Fibroblast of skin of left quadriceps (primary cell): ENCODE measurements at regions not wholly inside any gene's neighbourhood (a gene's known extent, or its start where the extent isn't known, plus 50 kb on each side); places are given as distances from the start of the nearest gene placed in this dataset.

Source experiments
- DNase-seq, 2 experiments: peaks; one replicate each; pipeline ENCODE4 v3.0.0-alpha.2; 2013; ENCODE audit warnings: low read depth in 2 of 2

GRCh38 chr15:72965671-72966070, 86.6 kb upstream of the NEO1 start:
- no peak for DNase-seq

GRCh38 chr15:72964542-72964941, 87.7 kb upstream of the NEO1 start:
- DNase-seq = no peak

- DNase-seq = no peak
Measured at GRCh38 chr15:72964135-72964534, 88.1 kb upstream of the NEO1 start.

GRCh38 chr15:72962054-72962702, 90.1 kb upstream of the NEO1 start:
- no peak for DNase-seq

GRCh38 chr15:72961346-72961745, 90.9 kb upstream of the NEO1 start:
- DNase-seq = no peak

- DNase-seq = no peak
Measured at GRCh38 chr15:72958634-72959033, 93.6 kb upstream of the NEO1 start.

GRCh38 chr15:72953306-72953705, 99.0 kb upstream of the NEO1 start:
- no peak for DNase-seq

GRCh38 chr15:72952151-72952550, 100.1 kb upstream of the NEO1 start:
- no peak for DNase-seq

GRCh38 chr15:72948662-72949061, 103.6 kb upstream of the NEO1 start:
- DNase-seq = no peak

- DNase-seq = no peak
Measured at GRCh38 chr15:72947709-72948108, 104.6 kb upstream of the NEO1 start.

- DNase-seq = no peak
Measured at GRCh38 chr15:72944565-72944964, 107.7 kb upstream of the NEO1 start.

- no peak for DNase-seq
Measured at GRCh38 chr15:72940229-72940622, 112.0 kb upstream of the NEO1 start.

GRCh38 chr15:72939514-72940228, 112.6 kb upstream of the NEO1 start:
- no peak for DNase-seq

GRCh38 chr15:72936691-72937679, 115.3 kb upstream of the NEO1 start:
- no peak for DNase-seq

- DNase-seq = no peak
Measured at GRCh38 chr15:72936237-72936636, 116.0 kb upstream of the NEO1 start.

- DNase-seq = no peak
Measured at GRCh38 chr15:72935521-72935920, 116.7 kb upstream of the NEO1 start.

GRCh38 chr15:72934921-72935320, 117.3 kb upstream of the NEO1 start:
- no peak for DNase-seq

GRCh38 chr15:72933976-72934375, 118.3 kb upstream of the NEO1 start:
- no peak for DNase-seq

- no peak for DNase-seq
Measured at GRCh38 chr15:72932472-72932871, 119.8 kb upstream of the NEO1 start.

GRCh38 chr15:72927451-72927850, 124.8 kb upstream of the NEO1 start:
- no peak for DNase-seq

GRCh38 chr15:72925661-72926060, 126.6 kb upstream of the NEO1 start:
- no peak for DNase-seq

- no peak for DNase-seq
Measured at GRCh38 chr15:72923289-72923688, 129.0 kb upstream of the NEO1 start.
